ENCODE measurements at regions not wholly inside any gene's neighbourhood (a gene's known extent, or its start where the extent isn't known, plus 50 kb on each side); places are given as distances from the start of the nearest gene placed in this dataset.

DNA sequence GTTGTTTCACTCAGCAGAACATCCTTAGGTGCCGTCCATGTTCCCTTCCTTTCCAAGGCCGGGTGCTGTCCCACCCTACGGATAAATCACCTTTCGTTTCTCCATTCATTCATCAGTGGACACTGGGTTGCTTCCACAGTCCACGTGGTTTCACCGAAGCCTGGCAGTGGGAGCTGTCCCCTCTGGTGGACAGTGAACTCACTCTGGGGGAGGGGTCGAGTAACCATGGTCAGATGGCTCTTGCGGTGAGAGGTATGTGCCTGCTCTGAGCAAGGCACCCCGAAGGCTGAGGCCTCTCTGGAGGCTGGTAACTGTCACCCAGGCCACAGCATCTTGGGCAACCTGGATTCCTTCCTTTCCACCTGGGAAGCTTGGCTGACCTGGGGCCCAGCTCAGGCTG is 61.5 kb upstream of the TWIST2 start:
- no peak for TF ChIP-seq POLR2A (IDR thresholded peaks at IDR 0.05)
- TF ChIP-seq, protein P1, sequence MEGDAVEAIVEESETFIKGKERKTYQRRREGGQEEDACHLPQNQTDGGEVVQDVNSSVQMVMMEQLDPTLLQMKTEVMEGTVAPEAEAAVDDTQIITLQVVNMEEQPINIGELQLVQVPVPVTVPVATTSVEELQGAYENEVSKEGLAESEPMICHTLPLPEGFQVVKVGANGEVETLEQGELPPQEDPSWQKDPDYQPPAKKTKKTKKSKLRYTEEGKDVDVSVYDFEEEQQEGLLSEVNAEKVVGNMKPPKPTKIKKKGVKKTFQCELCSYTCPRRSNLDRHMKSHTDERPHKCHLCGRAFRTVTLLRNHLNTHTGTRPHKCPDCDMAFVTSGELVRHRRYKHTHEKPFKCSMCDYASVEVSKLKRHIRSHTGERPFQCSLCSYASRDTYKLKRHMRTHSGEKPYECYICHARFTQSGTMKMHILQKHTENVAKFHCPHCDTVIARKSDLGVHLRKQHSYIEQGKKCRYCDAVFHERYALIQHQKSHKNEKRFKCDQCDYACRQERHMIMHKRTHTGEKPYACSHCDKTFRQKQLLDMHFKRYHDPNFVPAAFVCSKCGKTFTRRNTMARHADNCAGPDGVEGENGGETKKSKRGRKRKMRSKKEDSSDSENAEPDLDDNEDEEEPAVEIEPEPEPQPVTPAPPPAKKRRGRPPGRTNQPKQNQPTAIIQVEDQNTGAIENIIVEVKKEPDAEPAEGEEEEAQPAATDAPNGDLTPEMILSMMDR (IDR thresholded peaks at IDR 0.05), result no peak
- peak in 1 of 2 donors; percentile 47 for TF ChIP-seq POLR2AphosphoS5 (IDR thresholded peaks at IDR 0.05; ENCODE audit: insufficient read depth in 1 of 2, low read depth in 1 of 2)

Data from vagina (tissue), 2 donors.